WTC11 (cell line): ENCODE measurements at regions not wholly inside any gene's neighbourhood (a gene's known extent, or its start where the extent isn't known, plus 50 kb on each side); places are given as distances from the start of the nearest gene placed in this dataset.

Experiments used
- ATAC-seq: fragments of 200-7000 bp; cut with Tn5 transposase; 2 replicates; pipeline ENCODE4 v1.10.0; 2021; ENCODE audit warnings: mild to moderate bottlenecking, moderate library complexity
- CTCF ChIA-PET: fragments of 300-600 bp; sonication (Branson Sonifier 250); formaldehyde crosslinking; loops from one replicate; lab custom pipeline; 2021; ENCODE audit warnings: antibody characterized with exemption; lab: Charles Lee
- POLR2A ChIA-PET: fragments of 350-600 bp; sonication (Branson Sonifier 250); formaldehyde crosslinking; loops from one replicate; lab custom pipeline; 2021; ENCODE audit warnings: antibody characterized with exemption; lab: Charles Lee
- DNase-seq: peaks from one replicate; pipeline ENCODE4 v3.0.0; 2021; ENCODE audit warnings: low spot score
- H3K27ac Mint-ChIP-seq: 2 replicates; pipeline ENCODE4 v1.8.0; 2021; ENCODE audit warnings: mixed read lengths
- H3K27me3 Mint-ChIP-seq: 2 replicates; pipeline ENCODE4 v1.8.0; 2021; ENCODE audit warnings: low read depth, mild to moderate bottlenecking, moderate library complexity, mixed read lengths
- H3K36me3 Mint-ChIP-seq: 2 replicates; pipeline ENCODE4 v1.8.0; 2021; ENCODE audit warnings: mixed read lengths
- H3K4me1 Mint-ChIP-seq: 2 replicates; pipeline ENCODE4 v1.8.0; 2022; ENCODE audit warnings: mixed read lengths
- H3K4me3 Mint-ChIP-seq: 2 replicates; pipeline ENCODE4 v1.8.0; 2021; ENCODE audit warnings: mild to moderate bottlenecking, moderate library complexity, mixed read lengths
- H3K9me3 Mint-ChIP-seq: 2 replicates; pipeline ENCODE4 v1.8.0; 2021; ENCODE audit warnings: mixed read lengths
- CREB1 ChIP-seq: sonication (generic); formaldehyde crosslinking; IDR thresholded peaks from 2 replicates; pipeline ENCODE4 v1.8.0; 2023; ENCODE audit warnings: mild to moderate bottlenecking, missing genetic modification reagents
- CTCF ChIP-seq: fragments of 200-600 bp; IDR thresholded peaks from 2 replicates; pipeline ENCODE4 v1.8.0; 2022; ENCODE audit warnings: antibody characterized with exemption
- ELF4 ChIP-seq: sonication (generic); formaldehyde crosslinking; IDR thresholded peaks from 2 replicates; pipeline ENCODE4 v1.8.1; 2022; ENCODE audit warnings: low read depth, mild to moderate bottlenecking, moderate library complexity, missing genetic modification reagents
- GRHL2 ChIP-seq: fragments of 250-450 bp; sonication (Bioruptor Pico); IDR thresholded peaks from 2 replicates; pipeline ENCODE4 v1.8.0; 2022; ENCODE audit warnings: mild to moderate bottlenecking, moderate library complexity; ENCODE audit not compliant: insufficient replicate concordance, severe bottlenecking
- HMGA2 ChIP-seq: fragments of 250-450 bp; sonication (Bioruptor Pico); IDR thresholded peaks from 2 replicates; pipeline ENCODE4 v1.4.0; 2021; ENCODE audit warnings: mild to moderate bottlenecking, moderate library complexity
- MXD4 ChIP-seq: fragments of 250-450 bp; sonication (Bioruptor Pico); IDR thresholded peaks from 2 replicates; pipeline ENCODE4 v1.8.0; 2021; ENCODE audit warnings: mild to moderate bottlenecking, moderate library complexity, borderline replicate concordance
- NFE2L1 ChIP-seq: sonication (generic); formaldehyde crosslinking; IDR thresholded peaks from 2 replicates; pipeline ENCODE4 v1.8.1; 2023; ENCODE audit warnings: missing genetic modification reagents
- NR3C1 ChIP-seq: sonication (generic); formaldehyde crosslinking; conservative IDR thresholded peaks from 2 replicates; pipeline ENCODE4 v1.8.1; 2023; ENCODE audit warnings: low read depth, mild to moderate bottlenecking, missing genetic modification reagents
- OVOL2 ChIP-seq: fragments of 250-450 bp; sonication (Bioruptor Pico); IDR thresholded peaks from 2 replicates; pipeline ENCODE4 v1.9.0; 2021; ENCODE audit warnings: mild to moderate bottlenecking, borderline replicate concordance
- PREB ChIP-seq: sonication (generic); formaldehyde crosslinking; IDR thresholded peaks from 2 replicates; pipeline ENCODE4 v1.8.1; 2022; ENCODE audit warnings: mild to moderate bottlenecking, missing genetic modification reagents, moderate library complexity, borderline replicate concordance
- SMAD4 ChIP-seq: sonication (generic); formaldehyde crosslinking; IDR thresholded peaks from 2 replicates; pipeline ENCODE4 v1.8.0; 2022; ENCODE audit warnings: mild to moderate bottlenecking, missing genetic modification reagents
- USF2 ChIP-seq: sonication (generic); formaldehyde crosslinking; IDR thresholded peaks from 2 replicates; pipeline ENCODE4 v1.8.1; 2023; ENCODE audit warnings: mild to moderate bottlenecking, missing genetic modification reagents, moderate library complexity
- ZNF138 ChIP-seq: sonication (generic); formaldehyde crosslinking; conservative IDR thresholded peaks from 2 replicates; pipeline ENCODE4 v1.8.1; 2022; ENCODE audit warnings: mild to moderate bottlenecking, moderate library complexity, missing genetic modification reagents
- ZNF219 ChIP-seq: sonication (generic); formaldehyde crosslinking; IDR thresholded peaks from 2 replicates; pipeline ENCODE4 v1.8.0; 2023; ENCODE audit warnings: missing genetic modification reagents, mild to moderate bottlenecking, borderline replicate concordance
- ZNF263 ChIP-seq: sonication (generic); formaldehyde crosslinking; IDR thresholded peaks from 2 replicates; pipeline ENCODE4 v1.8.1; 2022; ENCODE audit warnings: low read depth, mild to moderate bottlenecking, moderate library complexity, missing genetic modification reagents
- ZNF317 ChIP-seq: sonication (generic); formaldehyde crosslinking; IDR thresholded peaks from 2 replicates; pipeline ENCODE4 v1.8.1; 2023; ENCODE audit warnings: low read depth, mild to moderate bottlenecking, moderate library complexity, missing genetic modification reagents, borderline replicate concordance
- ZNF423 ChIP-seq: fragments of 250-450 bp; sonication (Bioruptor Pico); IDR thresholded peaks from 2 replicates; pipeline ENCODE4 v2.1.2; 2022; ENCODE audit warnings: mild to moderate bottlenecking, moderate library complexity
- TF ChIP-seq, protein P1 (sequence below): sonication (generic); formaldehyde crosslinking; IDR thresholded peaks from 2 replicates; pipeline ENCODE4 v1.8.0; 2022; ENCODE audit warnings: mild to moderate bottlenecking, missing genetic modification reagents
- TF ChIP-seq, protein P2 (sequence below): sonication (generic); formaldehyde crosslinking; IDR thresholded peaks from 2 replicates; pipeline ENCODE4 v1.8.0; 2023; ENCODE audit warnings: missing genetic modification reagents
- TF ChIP-seq, protein P3 (sequence below): sonication (generic); formaldehyde crosslinking; IDR thresholded peaks from 2 replicates; pipeline ENCODE4 v1.8.1; 2023; ENCODE audit warnings: mild to moderate bottlenecking, missing genetic modification reagents, moderate library complexity

GRCh38 chr3:31390466-31390865, 142.3 kb upstream of the STT3B start:
- H3K9me3 Mint-ChIP-seq = peaks cover 19% of the 10 kb centered on the region

GRCh38 chr3:31391150-31391549, 141.6 kb upstream of the STT3B start:
- POLR2A ChIA-PET = no interaction called here
- ATAC-seq = peak; percentile 94
- no peak overlapping the region for H3K27ac Mint-ChIP-seq
- H3K27me3 Mint-ChIP-seq = peaks cover 48% of the 10 kb centered on the region
- H3K9me3 Mint-ChIP-seq = peaks cover 16% of the 10 kb centered on the region
- H3K4me1 Mint-ChIP-seq = peaks cover 25% of the 10 kb centered on the region
- TF ChIP-seq ZNF423 (CRISPR knock-in tag) (peak; percentile 54), HMGA2 (CRISPR knock-in tag) (no peak), PREB (no peak), SMAD4 (no peak), NFE2L1 (CRISPR knock-in tag) (no peak), ZNF263 (peak; percentile 57; the same call in 1 of the 2 replicates)
- TF ChIP-seq, all 79 proteins: peak for 2
- CTCF ChIA-PET = interaction anchor here (0.8 to 1.2 kb wide), 5 partner anchors 48 to 181 kb away, joined by 3 read pairs; partner anchors contain the start of gene STT3B
- Mint-ChIP-seq H3K36me3 (no peaks in the 10 kb centered on the region), H3K4me3 (no peak overlapping the region)
- peak; percentile 21 for DNase-seq

More at GRCh38 chr3:31390466-31390865, 142.3 kb upstream of the STT3B start:
- Mint-ChIP-seq H3K27ac (no peak overlapping the region), H3K27me3 (peaks cover 48% of the 10 kb centered on the region), H3K36me3 (no peaks in the 10 kb centered on the region), H3K4me1 (peaks cover 25% of the 10 kb centered on the region), H3K4me3 (no peak overlapping the region)
- CTCF ChIA-PET = interaction anchor here (0.8 to 1.2 kb wide), 4 partner anchors 49 to 180 kb away, joined by 3 read pairs; partner anchors contain the start of gene STT3B
- no peak for DNase-seq
- POLR2A ChIA-PET = no interaction called here
- ATAC-seq = 0 out of 2 replicates have a peak, but pooled peaks have one; percentile 25
- no peak for TF ChIP-seq ELF4 (CRISPR knock-in tag)
- no peak for TF ChIP-seq OVOL2
- TF ChIP-seq, protein P1, sequence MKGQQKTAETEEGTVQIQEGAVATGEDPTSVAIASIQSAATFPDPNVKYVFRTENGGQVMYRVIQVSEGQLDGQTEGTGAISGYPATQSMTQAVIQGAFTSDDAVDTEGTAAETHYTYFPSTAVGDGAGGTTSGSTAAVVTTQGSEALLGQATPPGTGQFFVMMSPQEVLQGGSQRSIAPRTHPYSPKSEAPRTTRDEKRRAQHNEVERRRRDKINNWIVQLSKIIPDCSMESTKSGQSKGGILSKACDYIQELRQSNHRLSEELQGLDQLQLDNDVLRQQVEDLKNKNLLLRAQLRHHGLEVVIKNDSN = no peak
- no peak for TF ChIP-seq CTCF
- no peak for TF ChIP-seq ZNF317
- no peak for TF ChIP-seq ZNF138
- TF ChIP-seq, protein P2, sequence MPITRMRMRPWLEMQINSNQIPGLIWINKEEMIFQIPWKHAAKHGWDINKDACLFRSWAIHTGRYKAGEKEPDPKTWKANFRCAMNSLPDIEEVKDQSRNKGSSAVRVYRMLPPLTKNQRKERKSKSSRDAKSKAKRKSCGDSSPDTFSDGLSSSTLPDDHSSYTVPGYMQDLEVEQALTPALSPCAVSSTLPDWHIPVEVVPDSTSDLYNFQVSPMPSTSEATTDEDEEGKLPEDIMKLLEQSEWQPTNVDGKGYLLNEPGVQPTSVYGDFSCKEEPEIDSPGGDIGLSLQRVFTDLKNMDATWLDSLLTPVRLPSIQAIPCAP (CRISPR knock-in tag) = no peak
- TF ChIP-seq MXD4 (CRISPR knock-in tag) = no peak
- TF ChIP-seq NR3C1 (CRISPR knock-in tag) = no peak
- TF ChIP-seq HMGA2 (CRISPR knock-in tag) = no peak
- no peak for TF ChIP-seq ZNF219 (CRISPR knock-in tag)
- TF ChIP-seq PREB = no peak
- TF ChIP-seq NFE2L1 (CRISPR knock-in tag) = no peak
- no peak for TF ChIP-seq ZNF263

DNA sequence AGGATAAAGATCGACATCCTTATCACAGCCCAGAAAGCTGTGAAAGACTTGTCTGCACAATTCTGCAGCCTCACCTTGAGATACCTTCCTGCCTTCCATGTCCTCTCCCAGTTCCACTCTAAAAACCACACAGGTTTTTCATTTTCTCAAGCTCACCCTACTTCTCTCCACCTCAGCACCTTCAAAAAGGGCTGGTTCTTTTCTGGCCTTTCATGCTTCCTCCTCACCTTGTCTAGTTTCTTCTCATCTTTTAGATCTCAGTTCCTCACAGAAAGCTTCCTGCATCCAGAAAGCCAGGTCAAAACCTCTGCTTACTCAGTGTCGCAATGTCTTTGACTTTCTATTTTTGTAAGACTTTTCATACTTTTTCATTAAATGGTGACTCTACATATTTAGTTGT, 140.2 kb upstream of the STT3B start:
- Mint-ChIP-seq H3K27ac (no peak overlapping the region), H3K36me3 (no peaks in the 10 kb centered on the region), H3K4me3 (no peak overlapping the region), H3K27me3 (peaks cover 48% of the 10 kb centered on the region), H3K4me1 (peaks cover 25% of the 10 kb centered on the region), H3K9me3 (peaks cover 1% of the 10 kb centered on the region)
- no peak for TF ChIP-seq OVOL2
- no peak for TF ChIP-seq GRHL2 (CRISPR knock-in tag)
- TF ChIP-seq CREB1 (CRISPR knock-in tag) = no peak
- no peak for TF ChIP-seq USF2 (CRISPR knock-in tag)
- TF ChIP-seq, protein P3, sequence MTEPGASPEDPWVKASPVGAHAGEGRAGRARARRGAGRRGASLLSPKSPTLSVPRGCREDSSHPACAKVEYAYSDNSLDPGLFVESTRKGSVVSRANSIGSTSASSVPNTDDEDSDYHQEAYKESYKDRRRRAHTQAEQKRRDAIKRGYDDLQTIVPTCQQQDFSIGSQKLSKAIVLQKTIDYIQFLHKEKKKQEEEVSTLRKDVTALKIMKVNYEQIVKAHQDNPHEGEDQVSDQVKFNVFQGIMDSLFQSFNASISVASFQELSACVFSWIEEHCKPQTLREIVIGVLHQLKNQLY (CRISPR knock-in tag) = no peak
- ChIA-PET CTCF (no interaction called here), POLR2A (no interaction called here)
- no peak for DNase-seq
- ATAC-seq = no peak
